ENCODE measurements at regions not wholly inside any gene's neighbourhood (a gene's known extent, or its start where the extent isn't known, plus 50 kb on each side); places are given as distances from the start of the nearest gene placed in this dataset.

DNA sequence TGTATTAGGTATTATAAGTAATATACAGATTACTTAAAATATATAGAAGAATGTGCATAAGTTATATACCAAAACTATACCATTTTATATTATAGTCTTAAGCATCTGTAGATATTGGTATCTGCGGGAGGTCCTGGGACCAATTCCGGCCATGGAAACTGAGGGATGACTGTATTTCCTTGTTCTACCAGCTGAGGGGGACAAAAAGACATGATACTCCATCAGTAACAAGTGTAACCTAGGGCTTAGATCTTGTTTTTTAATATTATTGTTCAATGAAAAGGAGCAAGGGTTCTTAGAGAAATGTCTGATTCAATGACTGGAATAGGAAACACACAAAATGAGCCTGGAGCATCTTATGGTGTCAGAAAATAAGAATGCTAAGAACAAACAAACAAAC, 752.5 kb downstream of the CCSER2 start:
- TF ChIP-seq, protein P1, sequence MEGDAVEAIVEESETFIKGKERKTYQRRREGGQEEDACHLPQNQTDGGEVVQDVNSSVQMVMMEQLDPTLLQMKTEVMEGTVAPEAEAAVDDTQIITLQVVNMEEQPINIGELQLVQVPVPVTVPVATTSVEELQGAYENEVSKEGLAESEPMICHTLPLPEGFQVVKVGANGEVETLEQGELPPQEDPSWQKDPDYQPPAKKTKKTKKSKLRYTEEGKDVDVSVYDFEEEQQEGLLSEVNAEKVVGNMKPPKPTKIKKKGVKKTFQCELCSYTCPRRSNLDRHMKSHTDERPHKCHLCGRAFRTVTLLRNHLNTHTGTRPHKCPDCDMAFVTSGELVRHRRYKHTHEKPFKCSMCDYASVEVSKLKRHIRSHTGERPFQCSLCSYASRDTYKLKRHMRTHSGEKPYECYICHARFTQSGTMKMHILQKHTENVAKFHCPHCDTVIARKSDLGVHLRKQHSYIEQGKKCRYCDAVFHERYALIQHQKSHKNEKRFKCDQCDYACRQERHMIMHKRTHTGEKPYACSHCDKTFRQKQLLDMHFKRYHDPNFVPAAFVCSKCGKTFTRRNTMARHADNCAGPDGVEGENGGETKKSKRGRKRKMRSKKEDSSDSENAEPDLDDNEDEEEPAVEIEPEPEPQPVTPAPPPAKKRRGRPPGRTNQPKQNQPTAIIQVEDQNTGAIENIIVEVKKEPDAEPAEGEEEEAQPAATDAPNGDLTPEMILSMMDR (conservative IDR thresholded peaks at IDR 0.05; ENCODE audit: low read length): no peak
- no peak for TF ChIP-seq EZH2phosphoT487 (IDR thresholded peaks at IDR 0.05; ENCODE audit: borderline replicate concordance)

Measured in Loucy (cell line).